ENCODE measurements at regions not wholly inside any gene's neighbourhood (a gene's known extent, or its start where the extent isn't known, plus 50 kb on each side); places are given as distances from the start of the nearest gene placed in this dataset.

DNA sequence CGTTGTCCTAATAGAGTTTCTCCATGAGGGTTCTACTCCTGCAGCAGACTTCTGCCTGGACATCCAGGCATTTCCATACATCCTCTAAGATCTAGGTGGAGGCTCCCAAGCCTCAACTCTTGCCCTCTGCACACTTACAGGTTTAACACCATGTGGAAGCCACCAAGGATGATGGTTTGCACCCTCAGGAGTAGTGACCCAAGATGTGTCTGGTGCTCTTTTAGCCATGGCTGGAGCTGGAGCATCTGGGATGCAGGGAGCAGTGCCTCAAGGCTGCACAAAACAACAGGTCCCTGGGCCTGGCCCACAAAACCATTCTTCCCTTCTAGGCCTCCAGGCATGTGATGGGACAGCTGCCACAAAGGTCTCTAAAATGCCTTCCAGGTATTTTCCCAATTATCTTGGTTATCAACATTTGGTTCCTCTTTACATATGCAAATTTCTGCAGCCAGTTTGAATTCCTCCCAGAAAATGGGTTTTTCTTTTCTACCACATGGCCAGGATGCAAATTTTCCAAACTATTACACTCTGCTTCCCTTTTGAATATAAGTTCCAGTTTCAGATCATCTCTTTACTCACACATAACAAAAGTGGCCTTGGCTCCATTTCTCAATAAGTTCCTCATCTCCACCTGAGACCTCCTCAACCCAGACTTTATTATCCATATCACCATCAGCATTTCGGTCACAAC lies 69.5 kb upstream of the GNAZ start:
- DNase-seq: no peak

DNA sequence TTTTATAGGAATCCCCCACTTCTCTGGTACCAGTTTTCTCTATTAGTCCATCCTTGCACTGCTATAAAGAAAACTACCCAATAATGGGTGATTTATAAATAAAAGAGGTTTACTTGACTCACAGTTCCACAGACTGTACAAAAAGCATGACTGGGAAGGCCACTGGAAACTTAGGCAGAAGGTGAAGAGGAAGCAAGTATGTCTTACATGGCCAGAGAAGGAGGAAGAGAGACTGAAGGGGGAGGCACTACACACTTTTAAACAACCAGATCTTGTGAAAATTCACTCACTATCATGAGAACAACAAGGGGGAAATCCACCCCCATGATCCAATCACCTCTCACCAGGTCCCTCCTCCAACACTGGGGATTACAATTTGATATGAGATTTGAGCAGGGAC lies 68.9 kb upstream of the GNAZ start:
- DNase-seq: no peak

DNA sequence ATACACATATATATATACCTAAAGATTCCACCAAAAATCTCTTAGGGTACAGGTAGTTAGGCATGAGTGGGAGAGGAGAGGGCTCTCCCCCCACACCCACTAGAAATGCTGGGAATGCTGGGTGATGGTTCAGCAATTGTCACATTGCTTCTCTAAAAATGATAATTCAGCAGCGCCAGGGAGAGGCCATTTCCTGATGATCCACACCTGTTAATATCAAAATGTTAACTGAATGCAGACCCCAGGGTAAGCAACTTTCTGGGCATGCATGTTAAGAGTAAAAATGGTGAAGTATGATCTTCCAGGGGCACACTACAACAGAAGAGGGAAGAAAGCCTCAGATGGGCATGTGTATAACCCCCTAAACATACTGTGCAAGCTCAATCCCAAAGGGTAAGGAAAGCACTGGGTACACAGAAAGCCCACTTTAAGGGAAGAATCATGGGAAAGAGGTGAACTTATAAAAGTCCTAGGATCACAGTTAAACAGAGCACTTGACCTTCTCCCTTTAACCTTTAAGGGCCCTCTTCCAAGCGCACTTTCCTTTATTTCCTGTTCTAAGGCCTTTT lies 67.6 kb upstream of the GNAZ start:
- no peak for DNase-seq

DNA sequence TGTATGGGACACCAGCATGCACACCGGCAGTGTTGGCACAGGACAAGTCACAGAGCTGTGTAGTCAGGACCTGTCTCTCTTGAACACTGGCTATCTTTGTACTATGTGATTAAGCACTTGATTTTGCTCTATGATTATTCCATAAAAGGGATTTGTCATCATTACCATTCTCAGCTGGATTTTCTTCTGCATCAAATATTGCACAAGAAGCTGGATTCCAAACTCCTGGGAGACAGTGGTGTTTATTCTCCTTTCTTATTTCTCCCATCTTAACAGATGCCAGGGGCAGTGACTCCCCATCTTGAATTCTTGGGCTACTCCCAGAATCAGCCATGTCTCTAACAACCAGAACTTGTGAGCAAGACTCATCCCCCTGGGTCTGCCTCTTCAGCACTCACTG lies 62.5 kb upstream of the GNAZ start:
- no peak for DNase-seq

DNA sequence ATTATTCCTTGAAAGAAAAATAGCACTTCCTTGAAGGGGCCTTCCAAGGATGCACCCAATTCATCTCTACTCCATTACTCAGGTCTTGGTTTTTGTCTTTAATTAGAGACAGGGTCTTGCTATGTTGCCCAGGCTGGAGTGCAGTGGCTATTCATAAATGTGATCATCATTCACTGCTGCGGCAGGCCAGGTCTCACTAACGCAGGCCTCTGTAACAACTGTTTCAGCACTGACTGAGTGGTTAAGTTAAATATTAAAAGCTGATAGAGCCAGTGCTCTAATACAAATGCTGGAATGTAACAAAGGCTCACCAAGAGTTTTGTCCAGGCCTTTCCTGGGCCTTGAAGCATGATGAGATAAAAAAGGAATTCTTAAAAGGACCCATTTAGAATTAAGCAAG lies 61.4 kb upstream of the GNAZ start:
- DNase-seq: no peak
